Epithelial cell of proximal tubule (primary cell): ENCODE measurements at regions not wholly inside any gene's neighbourhood (a gene's known extent, or its start where the extent isn't known, plus 50 kb on each side); places are given as distances from the start of the nearest gene placed in this dataset.

Experiments
- DNase-seq: peaks from one replicate; pipeline ENCODE4 v3.0.0-alpha.2; 2011; ENCODE audit warnings: low read depth
- H3K4me3 ChIP-seq: 2 replicates; pipeline ENCODE4 v1.5.1; 2011; ENCODE audit warnings: low read depth, mild to moderate bottlenecking, low read length
- CTCF ChIP-seq: conservative IDR thresholded peaks from 2 replicates; pipeline ENCODE4 v1.5.1; 2012; ENCODE audit warnings: low read depth, mild to moderate bottlenecking, low read length

- H3K4me3 ChIP-seq, result no peak overlapping the region
- TF ChIP-seq CTCF, result no peak
- DNase-seq, result no peak
Measured at GRCh38 chr13:82634946-82635345, 1247.3 kb downstream of the SLITRK1 start.

- no peak for DNase-seq
- no peak for TF ChIP-seq CTCF
- H3K4me3 ChIP-seq, result no peak overlapping the region
Measured at GRCh38 chr13:82627183-82627582, 1255.1 kb downstream of the SLITRK1 start.

DNA sequence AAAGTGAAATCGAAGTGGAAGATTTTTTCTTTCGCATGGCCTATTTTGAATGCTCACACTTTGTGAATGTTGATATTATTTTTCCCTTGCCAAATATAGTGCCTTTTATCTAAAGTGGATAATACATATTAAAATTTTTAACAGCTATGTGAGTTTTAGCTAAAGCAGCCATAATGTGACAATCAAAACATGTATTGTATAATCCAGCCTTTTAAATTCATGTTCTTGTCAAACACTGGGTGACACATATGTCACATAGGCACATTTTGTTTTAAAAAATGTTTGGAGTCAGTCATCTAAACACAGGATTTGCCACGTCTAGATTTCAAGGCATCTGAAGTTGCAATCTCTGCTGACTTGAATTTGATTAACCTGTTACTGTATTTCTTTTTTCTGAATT lies 1256.6 kb downstream of the SLITRK1 start:
- DNase-seq, result no peak
- TF ChIP-seq CTCF, result no peak
- H3K4me3 ChIP-seq, result no peak overlapping the region

DNA sequence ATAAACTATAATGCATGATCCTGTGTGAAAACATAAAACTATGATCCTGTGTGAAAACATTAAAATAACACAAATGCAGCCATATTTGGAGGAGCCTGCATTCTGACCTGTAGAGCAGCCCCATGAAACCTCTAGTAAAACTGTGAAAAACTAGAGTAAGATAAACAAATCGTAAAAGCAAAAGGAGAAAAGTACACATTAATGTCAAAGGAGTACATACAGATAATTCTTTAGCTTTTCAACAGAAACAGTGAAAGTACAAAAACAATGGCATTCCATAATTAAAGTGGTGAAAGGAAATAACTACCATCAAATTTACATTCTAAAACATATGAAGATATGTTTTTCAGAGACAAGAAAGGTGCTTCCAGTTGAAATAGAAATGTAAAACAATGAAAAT lies 1267.2 kb downstream of the SLITRK1 start:
- no peak for TF ChIP-seq CTCF
- no peak for DNase-seq
- H3K4me3 ChIP-seq, result no peak overlapping the region

DNA sequence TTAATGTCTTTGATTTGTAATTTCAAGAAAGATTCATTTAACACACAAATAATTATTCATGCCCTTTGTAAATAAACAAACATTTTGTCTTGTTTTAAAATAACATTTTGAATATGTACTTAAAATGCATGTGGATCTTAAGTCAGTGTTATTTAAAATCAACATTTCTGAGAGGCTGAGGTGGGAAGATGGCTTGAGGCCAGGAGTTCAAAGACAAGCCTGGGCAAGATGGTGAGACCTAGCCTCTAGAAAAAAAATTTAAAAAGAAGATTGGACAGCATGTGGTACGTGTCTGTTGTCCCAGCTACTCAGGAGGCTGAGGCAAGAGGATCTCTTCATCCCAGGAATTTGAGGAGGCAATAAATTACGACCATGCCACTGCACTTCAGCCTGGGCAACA lies 1268.2 kb downstream of the SLITRK1 start:
- TF ChIP-seq CTCF, result no peak
- DNase-seq, result no peak
- H3K4me3 ChIP-seq, result no peak overlapping the region

DNA sequence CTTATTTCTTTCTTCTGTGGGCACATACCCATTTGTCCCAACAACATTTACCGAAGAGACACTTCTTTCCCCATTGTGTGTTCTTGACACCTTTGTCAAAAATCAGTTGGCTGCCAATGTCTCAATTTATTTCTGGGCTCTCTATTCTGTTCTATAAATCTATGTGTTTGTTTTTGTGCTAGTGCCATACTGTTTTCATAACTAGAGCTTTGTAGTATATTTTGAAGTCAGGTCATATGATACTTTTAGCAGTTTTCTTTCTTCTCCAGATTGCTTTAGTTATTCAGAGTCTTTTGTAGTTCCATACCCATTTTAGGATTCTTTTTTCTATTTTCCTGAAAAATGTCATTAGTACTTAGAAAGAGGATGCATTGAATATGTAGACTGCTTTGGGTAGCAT lies 1276.3 kb downstream of the SLITRK1 start:
- DNase-seq, result no peak
- no peak for TF ChIP-seq CTCF
- no peak overlapping the region for H3K4me3 ChIP-seq

- TF ChIP-seq CTCF, result no peak
Measured at GRCh38 chr13:82597747-82598146, 1284.5 kb downstream of the SLITRK1 start.

More at GRCh38 chr13:82597747-82598146, 1284.5 kb downstream of the SLITRK1 start:
- H3K4me3 ChIP-seq, result no peak overlapping the region
- no peak for DNase-seq
